ENCODE measurements at regions not wholly inside any gene's neighbourhood (a gene's known extent, or its start where the extent isn't known, plus 50 kb on each side); places are given as distances from the start of the nearest gene placed in this dataset.

DNA sequence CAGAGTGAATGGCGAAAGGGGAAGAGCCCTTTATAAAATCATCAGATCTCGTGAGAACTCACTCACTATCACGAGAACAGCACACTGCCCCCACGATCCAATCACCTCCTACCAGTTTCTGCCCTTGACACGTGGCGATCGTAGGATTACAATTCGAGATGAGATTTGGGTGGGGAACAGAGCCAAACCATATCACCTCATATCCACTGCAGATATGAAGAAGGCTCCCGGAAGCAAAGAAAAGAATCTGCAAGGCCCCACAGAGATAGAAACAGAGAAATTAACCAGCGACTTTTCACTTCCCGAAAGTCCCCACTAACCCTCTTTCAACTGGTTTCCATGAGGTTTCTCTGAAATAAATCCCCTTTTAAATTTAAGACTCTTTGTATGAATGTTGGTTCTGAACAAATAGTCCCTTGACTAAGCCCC lies 86.2 kb upstream of the IRF2BP2 start:
- no peak for TF ChIP-seq NCOA2 (IDR thresholded peaks at IDR 0.05; ENCODE audit: partially characterized antibody in 2 of 2)
- no peak for TF ChIP-seq CTCF (IDR thresholded peaks at IDR 0.05 in 2 of 3, conservative IDR thresholded peaks at IDR 0.05 in 1 of 3; ENCODE audit: insufficient read depth in 2 of 3, low read depth in 1 of 3, low read length in 3 of 3)
- no peak for TF ChIP-seq CREB1 (IDR thresholded peaks at IDR 0.05)
- no peak for TF ChIP-seq CREB1 (CRISPR knock-in tag; IDR thresholded peaks at IDR 0.05)
- no peak for TF ChIP-seq NCOA1 (IDR thresholded peaks at IDR 0.05; ENCODE audit: low read depth)

Measured in K562 (cell line).